ENCODE measurements at regions not wholly inside any gene's neighbourhood (a gene's known extent, or its start where the extent isn't known, plus 50 kb on each side); places are given as distances from the start of the nearest gene placed in this dataset.

DNA sequence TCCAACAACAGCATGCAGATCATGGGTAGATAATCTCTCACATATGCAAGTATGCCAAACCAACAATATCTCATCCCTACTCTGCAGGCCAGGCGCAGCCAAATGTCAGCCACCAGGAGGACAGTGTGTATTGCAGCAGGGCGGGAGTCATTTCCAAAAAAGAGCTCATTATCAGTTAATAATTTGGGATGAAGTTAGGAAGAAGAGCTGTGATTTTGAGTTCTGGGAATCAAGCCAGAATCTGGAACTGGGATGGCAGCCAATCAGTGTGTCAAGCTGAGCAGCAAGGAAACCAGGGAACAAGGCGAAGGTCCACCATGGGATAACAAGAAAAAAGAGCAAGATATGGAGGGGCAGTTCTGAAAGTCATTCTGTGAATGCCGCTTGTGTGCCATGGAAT is 88.2 kb upstream of the CAMK2D start:
- peak; percentile 19 for DNase-seq

- DNase-seq: no peak
These were observed 86.2 kb upstream of the CAMK2D start for GRCh38 chr4:113847710-113848109.

DNA sequence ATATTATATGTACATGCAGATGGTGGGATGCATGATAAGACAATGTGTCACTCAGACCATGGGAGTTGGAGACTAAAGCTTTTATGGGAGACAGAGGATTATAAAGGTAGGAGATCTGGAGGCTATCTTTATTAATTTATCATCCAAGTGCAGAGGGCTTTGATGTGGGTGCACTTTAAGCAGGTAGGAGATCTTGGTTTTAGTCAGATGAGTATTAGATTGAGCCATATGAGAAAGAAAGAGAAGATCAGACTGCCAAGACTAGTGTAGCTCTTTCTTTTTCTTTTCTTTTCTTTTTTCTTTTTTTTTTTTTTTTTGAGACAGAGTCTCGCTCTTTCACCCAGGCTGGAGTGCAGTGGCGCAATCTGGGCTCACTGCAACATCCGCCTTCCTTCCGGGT is 84.9 kb upstream of the CAMK2D start:
- no peak for DNase-seq

- DNase-seq: no peak
These were observed 83.6 kb upstream of the CAMK2D start for GRCh38 chr4:113845138-113845537.

DNA sequence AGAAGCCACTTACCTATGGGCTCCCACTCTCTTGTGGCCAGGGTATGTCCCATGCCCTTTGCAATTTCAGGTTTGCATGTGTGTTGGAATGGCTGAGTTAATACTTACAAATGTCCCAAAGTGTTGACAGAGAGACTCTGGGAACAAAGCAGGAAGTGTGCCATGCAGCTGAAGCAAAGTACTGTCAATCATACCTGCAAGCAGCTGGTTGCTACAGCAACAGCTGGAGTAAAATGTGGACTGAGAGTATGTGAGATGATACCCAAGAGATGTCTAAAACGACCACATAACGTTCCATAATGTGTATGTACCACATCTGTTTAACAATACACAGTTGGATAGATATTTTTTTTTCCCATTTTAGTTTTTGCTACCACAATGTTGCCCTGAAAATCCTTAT is 82.8 kb upstream of the CAMK2D start:
- no peak for DNase-seq

DNA sequence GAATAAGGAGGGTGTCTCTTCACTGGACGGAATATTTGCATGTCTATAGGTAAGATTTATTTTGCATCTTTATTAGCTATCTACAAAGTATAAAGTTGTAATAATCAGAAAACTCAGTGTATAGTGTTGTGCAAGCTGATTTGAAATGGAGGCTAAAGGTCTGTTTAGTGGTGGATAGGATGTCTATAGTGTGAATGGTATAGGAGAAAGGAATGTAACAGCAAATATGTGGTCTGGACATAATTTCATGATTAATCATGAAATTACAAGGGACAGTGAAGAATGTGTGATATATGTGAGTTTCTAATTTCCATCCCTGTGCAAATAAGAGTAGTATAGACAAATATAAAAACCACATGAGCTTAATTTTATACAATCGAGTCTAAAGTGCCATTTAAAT is 79.3 kb upstream of the CAMK2D start:
- no peak for DNase-seq

- no peak for DNase-seq
These were observed 76.9 kb upstream of the CAMK2D start for GRCh38 chr4:113838460-113838859.

DNA sequence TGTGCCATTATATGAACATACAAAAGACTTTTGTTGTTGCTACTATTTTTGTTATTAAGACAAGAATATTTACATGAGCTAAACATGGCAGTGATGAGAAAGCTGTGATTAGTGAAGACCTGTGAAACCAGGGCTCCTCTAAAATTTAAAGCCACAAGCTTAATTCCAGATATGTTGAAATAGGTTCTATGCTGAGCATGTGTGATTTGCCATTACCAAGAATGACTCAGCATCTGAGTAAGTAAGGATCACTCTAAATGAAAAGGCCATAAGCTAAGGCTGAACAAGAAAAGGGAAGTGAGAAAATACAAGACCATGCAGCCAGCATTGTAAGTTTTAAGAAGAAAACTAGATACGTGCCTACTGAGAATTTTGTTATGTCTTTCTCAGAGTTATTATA is 75.9 kb upstream of the CAMK2D start:
- DNase-seq: no peak

DNA sequence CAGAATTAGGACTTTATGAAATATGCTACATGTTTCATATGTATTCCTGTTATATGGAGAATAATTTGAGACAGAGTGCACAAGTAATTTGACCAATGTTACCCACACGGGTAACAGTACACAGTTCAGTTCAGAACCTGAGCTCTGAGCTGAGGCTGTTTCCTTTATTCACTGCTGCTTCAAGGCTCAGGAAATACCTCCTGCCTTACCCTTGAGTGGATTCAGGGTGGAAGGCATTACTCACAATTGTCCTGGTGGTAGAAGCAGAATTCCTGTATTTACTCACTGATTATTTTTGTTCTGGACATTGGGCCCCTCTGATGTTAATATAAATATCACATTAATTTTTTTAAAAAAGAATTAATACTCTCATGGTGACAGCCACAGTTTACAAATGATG is 73.5 kb upstream of the CAMK2D start:
- no peak for DNase-seq

GRCh38 chr4:113834298-113834697 is 72.8 kb upstream of the CAMK2D start:
- no peak for DNase-seq

DNA sequence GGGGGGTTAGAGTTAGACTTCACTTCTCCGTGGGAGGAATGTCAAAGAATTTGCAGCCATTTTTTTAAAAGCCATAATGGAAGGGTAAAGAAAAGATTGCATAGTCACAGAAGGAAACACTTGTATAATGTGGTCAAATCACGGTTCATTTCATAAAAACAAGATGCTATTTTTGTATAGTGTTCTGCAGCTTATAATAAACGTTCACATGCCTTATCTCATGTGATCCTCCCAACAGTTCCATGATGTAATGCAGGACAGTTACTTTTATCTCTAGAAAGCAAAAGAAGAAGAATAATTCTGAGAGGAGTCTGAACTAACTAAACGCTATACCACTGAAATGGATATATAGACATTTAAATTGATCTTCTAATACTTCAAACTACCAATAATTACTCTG is 71.3 kb upstream of the CAMK2D start:
- no peak for DNase-seq

GRCh38 chr4:113831457-113831856 is 69.9 kb upstream of the CAMK2D start:
- no peak for DNase-seq

- no peak for DNase-seq
These were observed 67.2 kb upstream of the CAMK2D start for GRCh38 chr4:113828702-113829101.

- DNase-seq: no peak
These were observed 65.7 kb upstream of the CAMK2D start for GRCh38 chr4:113827285-113827684.

GRCh38 chr4:113826421-113826820 is 64.9 kb upstream of the CAMK2D start:
- no peak for DNase-seq

- DNase-seq: no peak
These were observed 63.7 kb upstream of the CAMK2D start for GRCh38 chr4:113825272-113825671.

- no peak for DNase-seq
These were observed 62.9 kb upstream of the CAMK2D start for GRCh38 chr4:113824396-113824795.

- DNase-seq: no peak
These were observed 61.7 kb upstream of the CAMK2D start for GRCh38 chr4:113823291-113823659.

DNA sequence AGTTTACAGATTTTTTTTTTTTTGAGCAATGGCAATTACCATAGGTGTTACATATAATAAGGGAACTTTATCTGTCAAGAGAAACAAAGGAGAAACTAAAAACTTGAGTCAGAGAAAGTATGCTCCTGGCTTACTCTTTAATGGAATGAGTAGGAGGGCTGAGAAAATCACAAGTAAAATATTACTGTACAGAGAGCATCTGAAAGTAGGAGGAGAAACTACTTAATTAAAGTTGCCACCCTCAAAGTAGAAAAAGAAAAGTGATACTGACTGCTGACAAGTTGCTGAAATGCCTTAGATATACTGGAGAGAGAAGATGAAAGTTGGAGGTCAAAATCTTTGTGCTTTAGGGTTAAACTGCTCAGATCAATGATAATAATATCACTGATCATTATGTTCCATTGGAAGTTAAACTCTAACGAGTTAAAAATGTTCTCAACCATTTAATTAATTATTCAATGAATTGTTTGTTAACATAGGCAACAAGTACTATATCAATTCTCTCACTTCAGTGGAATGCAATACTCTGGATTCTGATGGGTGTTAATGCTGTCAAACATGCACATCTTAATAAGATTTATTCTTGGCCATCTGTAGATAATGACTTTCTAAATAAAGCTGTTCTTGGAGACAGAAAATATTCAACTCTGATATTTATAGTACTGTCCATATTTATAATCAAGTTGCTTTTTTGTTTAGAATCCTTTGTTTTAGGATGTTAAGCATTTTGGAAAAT is 61.2 kb upstream of the CAMK2D start:
- DNase-seq: no peak

DNA sequence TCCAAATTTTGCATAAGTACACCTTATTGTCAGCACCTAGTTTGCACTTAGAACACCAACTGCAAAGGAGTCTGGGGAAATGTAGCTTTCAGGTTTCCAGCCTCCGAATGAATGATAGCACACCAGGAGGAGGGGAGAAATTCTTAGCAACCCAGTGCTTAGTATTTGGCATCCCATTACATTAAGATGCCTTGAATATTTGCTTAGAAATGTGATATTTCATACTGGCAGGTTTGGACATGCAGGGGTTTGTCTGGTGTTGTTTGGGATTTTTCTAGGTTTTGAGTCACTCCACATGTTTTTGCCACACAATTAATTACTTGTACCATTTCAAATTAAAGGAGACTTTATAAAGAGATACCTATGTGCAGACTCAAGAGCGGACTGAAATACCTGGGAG is 60.3 kb upstream of the CAMK2D start:
- no peak for DNase-seq

GRCh38 chr4:113820108-113820507 is 58.6 kb upstream of the CAMK2D start:
- no peak for DNase-seq

GRCh38 chr4:113815826-113816225 is 54.3 kb upstream of the CAMK2D start:
- DNase-seq: no peak

DNA sequence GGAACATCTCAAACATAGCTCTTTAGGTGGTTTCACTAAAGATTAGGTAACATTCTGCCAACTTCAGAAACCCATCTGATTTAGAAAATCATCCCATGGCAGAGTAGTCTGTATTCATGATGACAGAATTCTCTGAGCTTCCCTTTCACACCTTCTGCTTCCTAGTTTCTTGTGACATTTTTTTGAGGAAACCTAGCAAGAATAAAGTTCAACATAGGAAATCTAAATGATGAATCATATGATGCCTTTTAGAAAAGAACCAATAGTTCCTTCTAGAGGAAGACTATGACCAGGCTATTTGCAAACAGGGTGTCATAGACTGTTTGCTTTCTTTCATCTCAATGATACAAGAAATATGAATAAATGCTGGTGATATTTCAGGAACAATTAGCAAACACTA is 49.8 kb upstream of the CAMK2D start:
- DNase-seq: no peak
